B cell (primary cell): ENCODE measurements at regions not wholly inside any gene's neighbourhood (a gene's known extent, or its start where the extent isn't known, plus 50 kb on each side); places are given as distances from the start of the nearest gene placed in this dataset.
"Not testable (repeated sequence)": the region's sequence is repeated elsewhere in the genome, so short reads cannot be mapped to it uniquely, and the experiment has no call there.

Experiments
- ATAC-seq: fragments of 200-7000 bp; cut with Tn5 transposase; one replicate; pipeline ENCODE4 v1.10.0; 2021; ENCODE audit warnings: low read depth, mild to moderate bottlenecking, moderate number of reproducible peaks, moderate library complexity
- CTCF ChIA-PET: fragments of 350-600 bp; sonication (Branson Sonifier 250); formaldehyde crosslinking; loops from one replicate; lab custom pipeline; 2021; ENCODE audit warnings: antibody characterized with exemption, inconsistent platforms; lab: Charles Lee
- POLR2A ChIA-PET: fragments of 350-600 bp; sonication (Branson Sonifier 250); formaldehyde crosslinking; loops from one replicate; lab custom pipeline; 2021; ENCODE audit warnings: antibody characterized with exemption; lab: Charles Lee
- DNase-seq: peaks from one replicate; pipeline ENCODE4 v3.0.0; 2013
- H2AFZ ChIP-seq: 2 replicates; pipeline ENCODE4 v1.6.1; 2012; ENCODE audit warnings: mild to moderate bottlenecking, low read depth, low read length; ENCODE audit not compliant: insufficient read depth, poor library complexity, severe bottlenecking
- H3K27ac ChIP-seq, 2 donors: 1 replicate in 1 of 2; 2 replicates in 1 of 2; pipeline ENCODE4 v1.5.1; 2012 to 2013; ENCODE audit warnings: low read length in 2 of 2, mild to moderate bottlenecking in 2 of 2, moderate library complexity in 1 of 2
- H3K27me3 ChIP-seq, 4 experiments: fragments of 200-600 bp in 1 of 4; sonication (generic) in 1 of 4; replicated peaks in 1 of 4; 1 replicate in 2 of 4; 2 replicates in 2 of 4; pipeline versions ENCODE4 v1.6.1 to v1.7.0; 2013 to 2016; ENCODE audit warnings: low read length in 3 of 4, mild to moderate bottlenecking in 2 of 4, mixed read lengths in 1 of 4, moderate library complexity in 1 of 4; ENCODE audit not compliant: insufficient read depth in 4 of 4, control insufficient read depth in 3 of 4; ENCODE audit errors: control extremely low read depth in 1 of 4
- H3K36me3 ChIP-seq, 2 experiments: replicated peaks in 1 of 2; 1 replicate in 1 of 2; 2 replicates in 1 of 2; pipeline versions ENCODE4 v1.6.1 to v1.7.1; 2013; ENCODE audit warnings: low read length in 1 of 2; ENCODE audit not compliant: insufficient read depth in 2 of 2, control insufficient read depth in 1 of 2; ENCODE audit errors: control extremely low read depth in 1 of 2, extremely low read depth in 1 of 2
- H3K4me1 ChIP-seq, 2 donors: fragments of 200-600 bp in 1 of 2; sonication (generic) in 1 of 2; 1 replicate in 1 of 2; 2 replicates in 1 of 2; pipeline versions ENCODE4 v1.5.1 to v1.6.1; 2013 to 2017; ENCODE audit warnings: low read length in 2 of 2; ENCODE audit not compliant: control insufficient read depth in 2 of 2, insufficient read depth in 2 of 2
- H3K4me2 ChIP-seq: replicated peaks from 2 replicates; pipeline ENCODE3; 2012; ENCODE audit warnings: mild to moderate bottlenecking, low read depth, low read length; ENCODE audit not compliant: poor library complexity, severe bottlenecking
- H3K4me3 ChIP-seq, 5 experiments: fragments of 200-600 bp in 1 of 5; sonication (generic) in 1 of 5; 1 replicate in 3 of 5; 2 replicates in 2 of 5; pipeline versions ENCODE4 v1.5.1 to v1.7.0; 2011 to 2016; ENCODE audit warnings: low read length in 4 of 5, mild to moderate bottlenecking in 4 of 5, low read depth in 2 of 5, control low read depth in 1 of 5, moderate library complexity in 1 of 5; ENCODE audit not compliant: insufficient read depth in 1 of 5; ENCODE audit errors: control extremely low read depth in 1 of 5, extremely low read depth in 1 of 5
- H3K79me2 ChIP-seq: fragments of 200-600 bp; sonication (generic); one replicate; pipeline ENCODE4 v1.6.0; 2016; ENCODE audit warnings: low read length; ENCODE audit not compliant: control insufficient read depth, insufficient read depth
- H3K9ac ChIP-seq: fragments of 200-600 bp; sonication (generic); 2 replicates; pipeline ENCODE4 v1.6.1; 2017; ENCODE audit warnings: mild to moderate bottlenecking, low read length, moderate library complexity
- H3K9me3 ChIP-seq, 3 donors: one replicate each; pipeline versions ENCODE4 v1.6.1 to v1.7.1; 2013; ENCODE audit warnings: low read length in 2 of 3; ENCODE audit not compliant: control insufficient read depth in 2 of 3, insufficient read depth in 1 of 3; ENCODE audit errors: control extremely low read depth in 1 of 3
- H4K20me1 ChIP-seq: 2 replicates; pipeline ENCODE4 v1.6.0; 2012; ENCODE audit warnings: mild to moderate bottlenecking, low read length; ENCODE audit not compliant: insufficient read depth, control insufficient read depth, poor library complexity, severe bottlenecking
- H3K27ac Mint-ChIP-seq: one replicate; pipeline ENCODE4 v1.8.0; 2021; ENCODE audit warnings: mixed read lengths
- H3K27me3 Mint-ChIP-seq: one replicate; pipeline ENCODE4 v1.8.0; 2021; ENCODE audit warnings: mixed read lengths
- H3K4me1 Mint-ChIP-seq: one replicate; pipeline ENCODE4 v1.8.0; 2021; ENCODE audit warnings: mixed read lengths
- H3K4me3 Mint-ChIP-seq: one replicate; pipeline ENCODE4 v1.8.0; 2021; ENCODE audit warnings: mixed read lengths
- H3K9me3 Mint-ChIP-seq: one replicate; pipeline ENCODE4 v1.8.0; 2022; ENCODE audit warnings: mixed read lengths; ENCODE audit not compliant: insufficient read depth
- EZH2 ChIP-seq: IDR thresholded peaks from 2 replicates; pipeline ENCODE4 v1.6.1; 2012; ENCODE audit warnings: borderline replicate concordance, low read depth, mild to moderate bottlenecking, moderate library complexity, low read length; ENCODE audit not compliant: insufficient read depth, poor library complexity, severe bottlenecking
- WGBS: methylation state at CpG from one replicate; pipeline ENCODE4 v1.1.5; 2013; ENCODE audit warnings: missing lambda C conversion rate; ENCODE audit not compliant: insufficient coverage; 5-methylcytosine and 5-hydroxymethylcytosine counted together
- intact Hi-C: fragments of 100-400 bp; cut with micrococcal nuclease; formaldehyde crosslinking; loops from one replicate; pipeline ENCODE4 v1.10.0; 2022

DNA sequence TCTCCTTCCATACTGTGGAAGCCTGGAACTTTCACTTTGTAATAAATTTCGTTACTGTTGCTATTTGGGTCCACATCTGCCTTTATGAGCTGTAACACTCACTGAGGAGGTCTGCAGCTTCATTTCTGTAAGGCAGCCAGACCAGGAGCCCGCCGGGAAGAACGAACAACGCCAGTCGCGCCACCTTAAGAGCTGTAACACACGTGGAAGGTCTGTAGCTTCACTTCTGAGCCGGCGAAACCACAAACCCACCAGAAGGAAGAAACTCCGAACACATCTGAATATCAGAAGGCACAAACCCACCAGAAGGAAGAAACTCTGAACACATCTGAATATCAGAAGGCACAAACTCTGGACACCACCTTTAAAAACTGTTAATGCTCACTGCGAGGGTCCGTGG lies 589.9 kb upstream of the SLC35B3 start:
- H3K9me3 Mint-ChIP-seq = peaks cover 2% of the 10 kb centered on the region
- H3K27ac ChIP-seq = no peak overlapping the region
- peaks cover 0 to 3% (median 0%) of the 10 kb centered on the region in 3 donors for H3K9me3 ChIP-seq
- no peaks in the 10 kb centered on the region for H3K4me1 ChIP-seq
- TF ChIP-seq EZH2 = no peak
- ATAC-seq (no peak), DNase-seq (no peak)
- no peaks in the 10 kb centered on the region for H3K4me1 Mint-ChIP-seq
- no peaks in the 10 kb centered on the region for H3K79me2 ChIP-seq
- H2AFZ ChIP-seq = peak overlapping the region; percentile 28
- no peak overlapping the region for H3K9ac ChIP-seq
- H3K4me3 ChIP-seq = no peak overlapping the region
- CTCF ChIA-PET = no interaction called here
- no peak overlapping the region for H3K4me2 ChIP-seq
- intact Hi-C loops = no loop called here
- no peaks in the 10 kb centered on the region for H3K36me3 ChIP-seq
- H4K20me1 ChIP-seq = no peaks in the 10 kb centered on the region
- no peaks in the 10 kb centered on the region for H3K27me3 Mint-ChIP-seq
- no peak overlapping the region for H3K4me3 Mint-ChIP-seq
- H3K27ac Mint-ChIP-seq = no peak overlapping the region
- 77% methylated on average over 11 of the region's 13 CpGs for WGBS
- H3K27me3 ChIP-seq = no peaks in the 10 kb centered on the region
- POLR2A ChIA-PET = no interaction called here

DNA sequence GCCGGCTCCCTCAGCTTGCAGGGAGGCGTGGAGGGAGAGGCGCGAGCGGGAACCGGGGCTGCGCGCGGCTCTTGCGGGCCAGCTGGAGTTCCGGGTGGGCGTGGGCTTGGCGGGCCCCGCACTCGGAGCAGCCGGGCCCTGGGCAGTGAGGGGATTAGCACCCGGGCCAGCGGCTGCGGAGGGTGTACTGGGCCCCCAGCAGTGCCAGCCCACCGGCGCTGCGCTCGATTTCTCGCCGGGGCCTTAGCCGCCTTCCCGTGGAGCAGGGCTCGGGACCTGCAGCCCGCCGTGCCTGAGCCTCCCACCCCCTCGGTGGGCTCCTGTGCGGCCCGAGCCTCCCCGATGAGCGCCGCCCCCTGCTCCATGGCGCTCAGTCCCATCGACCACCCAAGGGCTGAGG lies 588.9 kb upstream of the SLC35B3 start:
- H3K4me2 ChIP-seq, H3K4me1 Mint-ChIP-seq, H3K27me3 Mint-ChIP-seq, H3K27ac Mint-ChIP-seq, H3K4me3 ChIP-seq, POLR2A ChIA-PET, H3K27ac ChIP-seq, H3K27me3 ChIP-seq, H3K4me1 ChIP-seq, H3K9ac ChIP-seq, H3K4me3 Mint-ChIP-seq, CTCF ChIA-PET, H3K36me3 ChIP-seq, H3K9me3 ChIP-seq, H2AFZ ChIP-seq, ATAC-seq, intact Hi-C loops, DNase-seq, H3K9me3 Mint-ChIP-seq, H4K20me1 ChIP-seq, H3K79me2 ChIP-seq: not testable (repeated sequence)
- WGBS = 97% methylated on average over 27 of the region's 38 CpGs
